ENCODE measurements at regions not wholly inside any gene's neighbourhood (a gene's known extent, or its start where the extent isn't known, plus 50 kb on each side); places are given as distances from the start of the nearest gene placed in this dataset.

GRCh38 chr15:66906668-66907614 lies 158.5 kb upstream of the SMAD3 start:
- DNase-seq = no peak

DNA sequence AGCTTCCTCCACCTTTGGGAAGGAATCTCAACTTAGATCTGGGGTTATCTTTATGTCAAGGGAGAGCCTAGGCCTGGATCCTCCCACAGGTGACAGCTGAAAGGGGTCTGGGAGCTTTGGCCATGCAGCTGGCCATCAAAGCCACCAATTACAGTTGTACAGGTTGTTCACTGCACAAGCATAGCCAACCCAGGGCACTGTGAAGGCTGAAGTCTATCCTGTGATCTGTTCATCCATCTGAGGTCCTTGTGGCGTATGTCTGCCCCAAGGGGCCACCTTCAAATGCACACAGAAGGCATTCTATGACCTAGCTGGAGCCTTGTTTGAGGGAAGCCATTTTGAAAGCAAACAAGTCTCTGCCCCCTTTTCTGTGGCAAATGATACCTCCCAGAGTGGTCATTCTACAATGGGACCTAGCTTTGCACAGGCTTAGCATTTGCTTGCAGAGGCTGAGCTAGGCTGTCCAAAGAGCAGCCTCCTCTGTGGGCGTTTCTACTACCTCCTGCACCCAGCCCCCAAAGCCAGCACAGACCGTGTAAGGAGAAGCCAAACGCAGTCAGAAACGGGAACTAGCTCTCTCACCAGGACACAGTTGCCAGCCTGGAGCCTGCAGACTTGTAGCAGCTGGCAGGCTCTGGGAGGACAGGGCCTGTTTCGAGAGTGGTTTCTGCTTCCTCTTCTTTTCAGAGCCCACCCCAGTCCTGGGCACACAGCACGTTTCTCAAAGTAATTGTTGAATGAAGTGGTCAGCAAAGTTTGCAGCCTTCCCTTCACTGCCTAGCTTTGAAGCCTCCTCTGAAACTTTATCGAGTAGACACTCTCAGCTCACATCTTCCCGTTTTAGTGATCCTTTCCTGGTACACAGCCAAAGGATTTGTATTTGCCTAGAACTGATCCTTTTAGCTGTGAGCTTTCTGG lies 157.3 kb upstream of the SMAD3 start:
- peak; percentile 80 to 83 (median 82) for DNase-seq

GRCh38 chr15:66908744-66909095 lies 156.7 kb upstream of the SMAD3 start:
- no peak for DNase-seq

DNA sequence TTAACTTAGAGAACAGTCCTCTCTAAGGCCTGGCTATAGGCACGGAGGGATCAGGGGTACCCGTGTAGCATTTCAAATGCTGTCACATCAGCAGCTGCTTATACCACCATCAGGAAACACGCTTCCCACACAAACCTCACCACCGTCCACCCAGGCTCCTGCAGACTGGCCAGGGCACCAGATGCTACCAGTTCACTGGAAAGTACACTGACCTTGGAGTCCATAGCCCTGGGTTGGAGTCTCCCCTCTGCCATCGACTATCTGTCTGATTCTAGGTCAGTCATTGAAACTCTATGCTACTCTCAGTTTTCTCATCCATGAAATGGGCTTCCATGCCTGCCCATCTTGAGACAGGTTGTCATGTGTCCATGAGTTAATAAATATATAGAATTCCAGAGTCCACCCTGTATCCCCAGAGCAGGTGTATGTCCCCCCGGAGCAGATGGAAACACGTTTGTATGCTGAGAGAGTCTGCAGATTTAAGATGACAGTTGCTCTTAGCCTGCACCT lies 156.0 kb upstream of the SMAD3 start:
- DNase-seq = no peak

GRCh38 chr15:66911131-66911700 lies 154.2 kb upstream of the SMAD3 start:
- no peak for DNase-seq

- peak; percentile 38 to 57 (median 45) for DNase-seq
These were observed 153.4 kb upstream of the SMAD3 start for GRCh38 chr15:66912001-66912400.

DNA sequence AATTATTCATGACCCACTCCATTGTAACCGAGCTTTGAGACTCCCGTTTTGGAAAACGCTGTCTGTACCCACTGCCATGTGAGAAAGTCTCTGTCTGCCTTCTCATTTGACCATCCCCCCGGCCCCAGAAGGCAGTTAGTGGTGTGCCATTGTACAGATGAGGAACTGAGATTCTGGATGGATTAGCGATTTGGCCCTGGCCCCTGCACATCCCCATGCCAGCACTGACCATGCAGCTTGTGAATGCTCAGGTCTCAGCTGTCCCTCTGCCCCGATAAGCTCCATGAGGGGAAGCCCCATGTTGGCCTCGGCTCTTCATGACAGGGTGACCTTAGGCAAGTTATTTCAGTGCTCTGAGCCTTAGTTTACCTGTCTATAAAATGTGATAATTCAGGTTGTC lies 153.0 kb upstream of the SMAD3 start:
- peak in 1 of 3 donors; percentile 14 for DNase-seq

DNA sequence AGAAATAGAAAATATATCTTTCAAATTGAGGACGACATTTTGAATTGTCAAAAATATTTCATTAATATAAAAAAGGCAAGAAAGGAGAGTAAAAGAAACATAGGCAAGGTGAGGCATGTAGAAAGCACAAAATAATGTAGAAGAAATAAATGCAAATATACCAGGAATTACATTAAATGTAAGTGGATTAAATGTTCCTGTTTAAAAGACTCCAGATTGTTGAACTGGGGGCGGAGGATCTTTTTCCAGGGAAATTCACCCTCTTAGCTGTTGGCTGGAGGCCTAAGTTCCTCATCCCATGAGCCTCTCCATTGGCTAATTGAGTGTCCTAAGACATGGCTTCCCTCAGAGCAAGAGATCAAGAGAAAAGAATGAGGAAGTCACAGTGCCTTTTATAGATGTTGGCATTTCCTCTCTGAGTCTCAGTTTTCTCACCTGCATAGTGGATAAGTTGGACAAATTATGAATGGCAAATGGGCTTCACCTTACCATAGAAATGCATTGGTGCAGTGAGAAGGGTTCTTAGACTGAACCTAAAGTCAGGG lies 147.4 kb upstream of the SMAD3 start:
- no peak for DNase-seq

- DNase-seq = no peak
These were observed 146.0 kb upstream of the SMAD3 start for GRCh38 chr15:66919421-66919820.

DNA sequence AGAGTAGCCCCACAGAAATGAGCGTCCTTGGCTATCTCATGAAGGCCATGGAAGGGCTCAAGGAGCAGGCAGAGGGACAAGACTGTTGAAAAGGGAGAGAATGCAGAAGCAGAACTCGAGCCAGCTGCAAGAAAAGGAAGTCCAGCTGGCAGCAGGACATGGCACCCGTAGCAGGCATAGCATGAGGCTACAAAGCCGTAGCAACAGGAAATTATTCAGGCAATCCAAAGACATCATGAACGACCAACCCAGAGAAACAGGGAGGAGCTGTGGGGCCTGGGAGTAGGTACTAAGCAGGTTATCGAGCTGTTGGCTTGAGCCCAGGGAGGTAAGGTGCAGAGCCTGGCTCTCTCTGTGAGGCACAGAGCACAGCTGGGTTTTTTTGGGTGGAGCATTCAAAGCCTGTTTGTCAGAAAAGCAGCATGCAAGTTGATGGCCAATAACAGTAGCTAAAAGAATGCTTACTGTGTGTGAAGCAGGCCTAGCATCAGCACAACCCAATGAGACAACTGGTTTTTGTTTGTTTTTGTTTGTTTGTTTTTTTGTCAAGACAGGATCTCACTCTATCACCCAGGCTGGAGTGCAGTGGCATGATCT lies 144.0 kb upstream of the SMAD3 start:
- DNase-seq = peak; percentile 64 to 69 (median 65)

DNA sequence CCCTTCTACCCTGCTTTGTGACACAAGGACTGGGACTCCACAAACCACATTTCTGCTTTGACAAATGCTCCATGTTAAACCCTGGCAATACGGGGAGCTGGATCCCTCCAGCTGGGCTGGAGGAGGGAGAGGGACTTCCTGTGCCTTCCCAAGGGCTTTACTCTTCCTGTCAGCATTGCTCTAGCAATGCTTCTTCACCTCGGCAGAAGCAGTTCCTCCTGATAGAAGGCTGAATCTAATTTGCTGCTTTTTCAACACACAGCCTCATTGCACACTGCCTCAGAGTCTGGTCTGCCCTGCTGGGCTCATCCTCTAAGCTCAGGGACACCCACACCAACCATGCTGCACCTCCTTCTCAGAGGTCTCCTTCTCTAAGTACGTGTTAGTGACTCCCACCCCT lies 142.8 kb upstream of the SMAD3 start:
- DNase-seq = no peak

GRCh38 chr15:66923438-66923881 lies 141.9 kb upstream of the SMAD3 start:
- DNase-seq = no peak

GRCh38 chr15:66924889-66925288 lies 140.5 kb upstream of the SMAD3 start:
- no peak for DNase-seq

GRCh38 chr15:66925721-66926120 lies 139.7 kb upstream of the SMAD3 start:
- DNase-seq = no peak

GRCh38 chr15:66927201-66928077 lies 138.0 kb upstream of the SMAD3 start:
- DNase-seq = no peak

DNA sequence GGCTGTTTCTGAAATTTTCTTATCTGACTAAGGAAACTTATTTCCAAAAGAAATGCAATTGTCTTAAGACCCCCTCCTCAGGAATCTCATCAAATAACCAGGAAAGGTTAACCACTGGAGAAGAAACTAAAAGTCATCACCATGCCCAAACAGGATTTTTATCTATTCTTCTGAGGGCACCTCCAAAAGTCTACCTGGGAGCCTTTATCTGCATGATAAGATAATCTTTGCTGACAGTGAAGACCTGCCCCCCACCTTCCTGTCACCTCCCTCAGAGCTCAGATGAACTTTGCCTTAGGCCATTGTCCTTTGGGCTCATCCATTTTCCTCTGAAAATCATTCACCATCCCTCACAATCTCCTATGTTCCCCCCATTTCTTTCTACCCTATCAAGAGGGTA lies 137.3 kb upstream of the SMAD3 start:
- DNase-seq = no peak

DNA sequence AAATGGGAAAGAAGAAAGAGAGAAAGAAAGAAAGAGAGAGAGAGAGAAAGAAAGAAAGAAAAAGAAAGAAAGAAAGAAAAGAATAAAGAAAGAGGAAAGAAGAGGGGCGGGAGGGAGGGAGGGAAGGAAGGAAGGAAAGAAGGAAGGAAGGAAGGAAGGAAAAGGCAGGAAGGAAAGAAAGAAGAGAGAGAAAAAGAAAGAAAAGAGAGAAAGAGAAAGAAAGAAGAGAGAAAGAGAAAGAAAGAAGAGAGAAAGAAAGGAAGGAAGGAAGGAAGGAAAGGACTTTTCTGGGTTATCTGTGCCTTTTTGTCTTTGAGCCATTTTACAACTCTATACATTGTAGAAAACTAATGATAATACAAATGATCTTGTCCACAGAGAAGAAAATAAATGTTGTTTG lies 136.6 kb upstream of the SMAD3 start:
- DNase-seq = no peak

- no peak for DNase-seq
These were observed 135.5 kb upstream of the SMAD3 start for GRCh38 chr15:66929843-66930402.

GRCh38 chr15:66931768-66932633 lies 133.4 kb upstream of the SMAD3 start:
- DNase-seq = no peak

DNA sequence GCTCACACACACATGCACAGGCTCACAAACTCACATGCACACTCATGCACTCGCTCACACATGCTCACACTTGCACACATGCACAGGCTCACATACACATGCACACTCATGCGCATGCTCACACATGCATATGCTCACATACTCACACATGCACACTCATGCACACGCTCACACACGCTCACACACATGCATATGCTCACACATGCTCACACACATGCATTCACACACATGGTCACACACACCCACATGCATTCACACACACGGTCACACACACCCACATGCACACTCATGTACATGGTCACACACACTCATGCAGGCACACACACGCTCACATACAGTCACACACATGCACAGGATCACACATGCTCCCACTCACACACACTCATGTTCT lies 132.8 kb upstream of the SMAD3 start:
- DNase-seq = no peak

Data from suppressor macrophage treated with lipopolysaccharide for 1 hour (primary cell).